IMR-90 (cell line): ENCODE measurements at regions not wholly inside any gene's neighbourhood (a gene's known extent, or its start where the extent isn't known, plus 50 kb on each side); places are given as distances from the start of the nearest gene placed in this dataset.

Source experiments
- ATAC-seq: fragments of 200-7000 bp; cut with Tn5 transposase; 2 replicates; pipeline ENCODE4 v1.9.1; 2020; ENCODE audit warnings: low read depth, mild to moderate bottlenecking, moderate library complexity
- BruUV-seq: library from RNA; stranded (reverse); fragments of 400-500 nt; replicated peaks from 2 replicates; lab custom pipeline; 2021; lab: Mats Ljungman, UMichigan
- CTCF ChIA-PET: fragments of 300-600 bp; formaldehyde crosslinking; extraction: SDS; loops from one replicate; lab custom pipeline; 2021; ENCODE audit warnings: antibody characterized with exemption; lab: Yijun Ruan, JAX
- POLR2A ChIA-PET: fragments of 300-600 bp; sonication (Branson Sonifier 250); formaldehyde crosslinking; loops from one replicate; lab custom pipeline; 2022; ENCODE audit warnings: antibody characterized with exemption; ENCODE audit not compliant: unreplicated experiment; lab: Charles Lee
- DNase-seq: peaks from one replicate; pipeline ENCODE4 v3.0.0; 2013
- H2AFZ ChIP-seq: replicated peaks from 2 replicates; pipeline ENCODE3; 2013; ENCODE audit warnings: low read length, mild to moderate bottlenecking; ENCODE audit not compliant: poor library complexity
- H2AK5ac ChIP-seq: 2 replicates; pipeline ENCODE4 v1.6.1; 2013; ENCODE audit warnings: low read depth, low read length, inconsistent platforms
- H2AK9ac ChIP-seq: replicated peaks from 2 replicates; pipeline ENCODE3; 2013; ENCODE audit warnings: mild to moderate bottlenecking, low read depth, low read length, moderate library complexity; ENCODE audit not compliant: poor library complexity
- H2BK120ac ChIP-seq: 2 replicates; pipeline ENCODE4 v1.6.1; 2013; ENCODE audit warnings: low read depth, low read length, inconsistent platforms
- H2BK15ac ChIP-seq: 3 replicates; pipeline ENCODE4 v1.6.1; 2013; ENCODE audit warnings: low read depth, low read length, inconsistent platforms
- H2BK20ac ChIP-seq: 2 replicates; pipeline ENCODE4 v1.6.1; 2013; ENCODE audit warnings: low read depth, mild to moderate bottlenecking, inconsistent platforms, low read length, moderate library complexity
- H2BK5ac ChIP-seq: 2 replicates; pipeline ENCODE4 v1.6.1; 2013; ENCODE audit warnings: mild to moderate bottlenecking, low read depth, low read length, inconsistent platforms; ENCODE audit not compliant: poor library complexity, severe bottlenecking
- H3K14ac ChIP-seq: replicated peaks from 2 replicates; pipeline ENCODE4 v1.6.1; 2013; ENCODE audit warnings: low read depth, low read length, inconsistent platforms
- H3K18ac ChIP-seq: 2 replicates; pipeline ENCODE4 v1.6.1; 2013; ENCODE audit warnings: low read depth, low read length, control low read depth
- H3K23ac ChIP-seq: 2 replicates; pipeline ENCODE4 v1.6.1; 2013; ENCODE audit warnings: low read depth, low read length, inconsistent platforms
- H3K27ac ChIP-seq: 2 replicates; pipeline ENCODE4 v1.5.1; 2013; ENCODE audit warnings: mild to moderate bottlenecking, control low read depth, low read length; ENCODE audit not compliant: insufficient read depth
- H3K27me3 ChIP-seq: 2 replicates; pipeline ENCODE4 v1.6.1; 2013; ENCODE audit warnings: low read length; ENCODE audit not compliant: control insufficient read depth, insufficient read depth
- H3K36me3 ChIP-seq: 2 replicates; pipeline ENCODE4 v1.6.1; 2013; ENCODE audit warnings: low read length, mixed read lengths; ENCODE audit not compliant: control insufficient read depth, insufficient read depth
- H3K4ac ChIP-seq: 2 replicates; pipeline ENCODE4 v1.6.1; 2013; ENCODE audit warnings: low read depth, low read length, inconsistent platforms
- H3K4me1 ChIP-seq: 2 replicates; pipeline ENCODE4 v1.6.1; 2013; ENCODE audit warnings: low read length, mixed read lengths; ENCODE audit not compliant: control insufficient read depth, insufficient read depth
- H3K4me2 ChIP-seq: 2 replicates; pipeline ENCODE4 v1.6.1; 2013; ENCODE audit warnings: low read depth, mild to moderate bottlenecking, control low read depth, low read length, moderate library complexity
- H3K4me3 ChIP-seq: 2 replicates; pipeline ENCODE4 v1.5.1; 2013; ENCODE audit warnings: low read depth, mild to moderate bottlenecking, control low read depth, low read length, moderate library complexity; ENCODE audit not compliant: insufficient read depth
- H3K56ac ChIP-seq: 2 replicates; pipeline ENCODE4 v1.6.1; 2013; ENCODE audit warnings: low read length, inconsistent platforms; ENCODE audit not compliant: insufficient read depth; ENCODE audit errors: extremely low read depth
- H3K79me1 ChIP-seq, 2 experiments: 2 replicates each; pipeline ENCODE4 v1.6.1; 2013; ENCODE audit warnings: low read length in 2 of 2, inconsistent platforms in 1 of 2, low read depth in 1 of 2
- H3K9ac ChIP-seq: 2 replicates; pipeline ENCODE4 v1.6.1; 2013; ENCODE audit warnings: low read depth, low read length, control low read depth
- H3K9me1 ChIP-seq: 2 replicates; pipeline ENCODE4 v1.6.1; 2013; ENCODE audit warnings: low read length, inconsistent platforms; ENCODE audit not compliant: insufficient read depth
- H3K9me3 ChIP-seq: 2 replicates; pipeline ENCODE4 v1.6.1; 2013; ENCODE audit warnings: low read length; ENCODE audit not compliant: control insufficient read depth, insufficient read depth
- H4K20me1 ChIP-seq: 2 replicates; pipeline ENCODE4 v1.6.1; 2013; ENCODE audit warnings: low read length, inconsistent platforms; ENCODE audit not compliant: insufficient read depth
- H4K5ac ChIP-seq: 2 replicates; pipeline ENCODE4 v1.6.1; 2013; ENCODE audit warnings: mild to moderate bottlenecking, low read depth, low read length, control low read depth
- H4K8ac ChIP-seq, 2 experiments: 2 replicates each; pipeline ENCODE4 v1.6.1; 2013; ENCODE audit warnings: low read depth in 2 of 2, low read length in 2 of 2, control low read depth in 1 of 2, inconsistent platforms in 1 of 2
- H4K91ac ChIP-seq: 2 replicates; pipeline ENCODE4 v1.6.1; 2013; ENCODE audit warnings: low read depth, low read length, inconsistent platforms; ENCODE audit not compliant: insufficient read depth
- CEBPB ChIP-seq: IDR thresholded peaks from 2 replicates; pipeline ENCODE4 v1.6.1; 2012; ENCODE audit warnings: low read depth, low read length, improper control_type of control experiment
- CHD1 ChIP-seq: IDR thresholded peaks from 2 replicates; pipeline ENCODE4 v1.6.1; 2012; ENCODE audit warnings: low read depth, low read length, improper control_type of control experiment
- FOS ChIP-seq: fragments of 150-350 bp; IDR thresholded peaks from 2 replicates; pipeline ENCODE4 v1.6.1; 2016; ENCODE audit warnings: low read depth, low read length
- MAFK ChIP-seq: IDR thresholded peaks from 2 replicates; pipeline ENCODE4 v1.6.1; 2012; ENCODE audit warnings: low read depth, low read length, improper control_type of control experiment
- MAZ ChIP-seq: IDR thresholded peaks from 2 replicates; pipeline ENCODE4 v1.6.1; 2012; ENCODE audit warnings: low read depth, mild to moderate bottlenecking, low read length, improper control_type of control experiment, moderate library complexity, borderline replicate concordance
- MXI1 ChIP-seq: IDR thresholded peaks from 2 replicates; pipeline ENCODE4 v1.6.1; 2012; ENCODE audit warnings: low read depth, mild to moderate bottlenecking, low read length, moderate library complexity, borderline replicate concordance
- NFE2L2 ChIP-seq: fragments of 150-350 bp; IDR thresholded peaks from 2 replicates; pipeline ENCODE4 v1.6.1; 2016; ENCODE audit warnings: low read depth, mild to moderate bottlenecking, low read length
- POLR2A ChIP-seq: IDR thresholded peaks from 2 replicates; pipeline ENCODE4 v1.6.1; 2012; ENCODE audit warnings: mild to moderate bottlenecking, low read depth, low read length
- RAD21 ChIP-seq: IDR thresholded peaks from 2 replicates; pipeline ENCODE4 v1.6.1; 2012; ENCODE audit warnings: low read length, improper control_type of control experiment
- RCOR1 ChIP-seq: IDR thresholded peaks from 2 replicates; pipeline ENCODE4 v1.6.1; 2012; ENCODE audit warnings: mild to moderate bottlenecking, low read length, improper control_type of control experiment; ENCODE audit not compliant: insufficient replicate concordance
- RFX5 ChIP-seq: IDR thresholded peaks from 2 replicates; pipeline ENCODE4 v1.8.0; 2012; ENCODE audit warnings: low read depth, mild to moderate bottlenecking, low read length, moderate library complexity
- WGBS, 2 experiments: methylation state at CpG; one replicate each; pipeline versions ENCODE4 v1.1.5 to v1.1.7; 2013; ENCODE audit warnings: missing lambda C conversion rate in 2 of 2; ENCODE audit not compliant: insufficient read length in 1 of 2; ENCODE audit errors: extremely low coverage in 2 of 2; 5-methylcytosine and 5-hydroxymethylcytosine counted together
- dilution Hi-C: fragments of 300-500 bp; cut with HindIII; formaldehyde crosslinking; loops from one replicate; pipeline ENCODE4 v1.14.3; 2018; ENCODE audit warnings: low sequenced_read_pairs; ENCODE audit not compliant: unreplicated experiment
- in situ Hi-C: fragments of 300-500 bp; cut with MboI; formaldehyde crosslinking; loops from 3 replicates; pipeline ENCODE4 v1.14.3; 2019; ENCODE audit warnings: low sequenced_read_pairs, inconsistent platforms, mixed read lengths
- intact Hi-C: fragments of 100-400 bp; cut with micrococcal nuclease; formaldehyde crosslinking; loops from 2 replicates; pipeline ENCODE4 v1.10.0; 2022
- TF ChIP-seq, protein P1 (sequence below): fragments of 150-350 bp; IDR thresholded peaks from 2 replicates; pipeline ENCODE4 v1.6.1; 2017; ENCODE audit warnings: mild to moderate bottlenecking, antibody characterized with exemption, low read length, low read depth

DNA sequence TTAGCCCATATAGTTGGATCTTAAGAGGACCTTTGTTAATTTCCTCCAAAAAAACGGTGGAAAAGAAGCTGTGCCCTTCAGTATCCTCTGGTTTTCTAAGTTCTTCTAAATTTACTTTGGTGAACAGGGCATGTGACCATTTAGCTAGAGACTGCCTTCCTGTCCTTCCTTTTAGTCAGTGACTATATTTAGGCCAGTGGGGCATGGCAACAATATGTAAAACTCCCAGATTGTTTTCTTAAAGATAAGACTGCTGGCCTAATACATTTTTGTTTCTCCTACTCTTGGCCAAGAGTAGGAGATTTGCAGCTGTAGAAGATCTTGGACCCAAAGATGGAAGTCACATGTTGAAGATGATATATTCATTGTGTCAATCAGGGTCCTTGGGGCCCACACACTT is 325.1 kb upstream of the DCN start:
- no peak for TF ChIP-seq MAZ
- no peak for TF ChIP-seq FOS
- TF ChIP-seq CHD1 = no peak
- no peak for TF ChIP-seq NFE2L2
- TF ChIP-seq MAFK = no peak
- no peak for TF ChIP-seq RCOR1
- TF ChIP-seq MXI1 = no peak
- no peak for TF ChIP-seq RFX5
- TF ChIP-seq CEBPB = no peak
- TF ChIP-seq POLR2A = no peak
- TF ChIP-seq, protein P1, sequence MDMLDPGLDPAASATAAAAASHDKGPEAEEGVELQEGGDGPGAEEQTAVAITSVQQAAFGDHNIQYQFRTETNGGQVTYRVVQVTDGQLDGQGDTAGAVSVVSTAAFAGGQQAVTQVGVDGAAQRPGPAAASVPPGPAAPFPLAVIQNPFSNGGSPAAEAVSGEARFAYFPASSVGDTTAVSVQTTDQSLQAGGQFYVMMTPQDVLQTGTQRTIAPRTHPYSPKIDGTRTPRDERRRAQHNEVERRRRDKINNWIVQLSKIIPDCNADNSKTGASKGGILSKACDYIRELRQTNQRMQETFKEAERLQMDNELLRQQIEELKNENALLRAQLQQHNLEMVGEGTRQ = no peak
- no peak for TF ChIP-seq RAD21
- ChIA-PET POLR2A (no interaction called here), CTCF (no interaction called here)
- Histone ChIP-seq H2BK120ac (no peak overlapping the region), H3K79me1 (no peaks in the 10 kb centered on the region), H2AFZ (no peak overlapping the region), H3K27me3 (no peaks in the 10 kb centered on the region; the same call in 1 of the 2 replicates), H4K5ac (no peak overlapping the region), H3K4me2 (no peak overlapping the region), H3K23ac (no peak overlapping the region), H3K4ac (no peak overlapping the region), H2BK15ac (no peak overlapping the region), H3K36me3 (no peaks in the 10 kb centered on the region), H4K20me1 (no peaks in the 10 kb centered on the region), H3K4me1 (no peaks in the 10 kb centered on the region), H3K56ac (no peak overlapping the region), H3K9ac (no peak overlapping the region), H3K18ac (no peak overlapping the region), H3K9me3 (no peaks in the 10 kb centered on the region), H2AK9ac (no peak overlapping the region), H3K14ac (no peak overlapping the region), H2BK5ac (no peak overlapping the region), H3K4me3 (no peak overlapping the region), H3K9me1 (no peaks in the 10 kb centered on the region), H4K8ac (no peak overlapping the region), H3K27ac (no peak overlapping the region), H2AK5ac (no peak overlapping the region), H2BK20ac (no peak overlapping the region), H4K91ac (no peak overlapping the region)
- WGBS, 2 experiments = no CpG with 5 or more reads among the region's 1 CpG
- dilution Hi-C loops (no loop called here), in situ Hi-C loops (no loop called here), intact Hi-C loops (no loop called here)
- ATAC-seq = no peak
- no peak for DNase-seq
- no TSS peak for BruUV-seq
